Activated CD8-positive, alpha-beta T cell treated with anti-CD3 and anti-CD28 coated beads, Interleukin-2, amount 10 ng/mL, durations not matched to agents 7 days and 5 days (primary cell): ENCODE measurements at regions not wholly inside any gene's neighbourhood (a gene's known extent, or its start where the extent isn't known, plus 50 kb on each side); places are given as distances from the start of the nearest gene placed in this dataset.

Experiments
- ATAC-seq: fragments of 150-1000 bp; cut with Tn5 transposase; one replicate; pipeline ENCODE4 v1.10.0; 2021; ENCODE audit warnings: moderate library complexity
- CTCF ChIA-PET: fragments of 350-600 bp; sonication (Branson Sonifier 250); formaldehyde crosslinking; loops from one replicate; lab custom pipeline; 2021; ENCODE audit warnings: antibody characterized with exemption; lab: Charles Lee
- POLR2A ChIA-PET: fragments of 350-600 bp; sonication (Branson Sonifier 250); formaldehyde crosslinking; loops from one replicate; lab custom pipeline; 2021; ENCODE audit warnings: antibody characterized with exemption; lab: Charles Lee
- DNase-seq: peaks from one replicate; pipeline ENCODE4 v3.0.0-alpha.2; 2020
- H3K27ac Mint-ChIP-seq: one replicate; pipeline ENCODE4 v1.8.0; 2021; ENCODE audit warnings: mild to moderate bottlenecking, mixed read lengths
- H3K27me3 Mint-ChIP-seq: one replicate; pipeline ENCODE4 v1.8.0; 2021; ENCODE audit warnings: low read depth, mixed read lengths
- H3K36me3 Mint-ChIP-seq: one replicate; pipeline ENCODE4 v1.8.0; 2021; ENCODE audit warnings: low read depth, mixed read lengths
- H3K4me1 Mint-ChIP-seq: one replicate; pipeline ENCODE4 v1.8.0; 2021; ENCODE audit warnings: low read depth, mixed read lengths
- H3K4me3 Mint-ChIP-seq: one replicate; pipeline ENCODE4 v1.8.0; 2021; ENCODE audit warnings: mild to moderate bottlenecking, mixed read lengths
- H3K9me3 Mint-ChIP-seq: one replicate; pipeline ENCODE4 v1.8.0; 2022; ENCODE audit warnings: mixed read lengths; ENCODE audit not compliant: insufficient read depth

DNA sequence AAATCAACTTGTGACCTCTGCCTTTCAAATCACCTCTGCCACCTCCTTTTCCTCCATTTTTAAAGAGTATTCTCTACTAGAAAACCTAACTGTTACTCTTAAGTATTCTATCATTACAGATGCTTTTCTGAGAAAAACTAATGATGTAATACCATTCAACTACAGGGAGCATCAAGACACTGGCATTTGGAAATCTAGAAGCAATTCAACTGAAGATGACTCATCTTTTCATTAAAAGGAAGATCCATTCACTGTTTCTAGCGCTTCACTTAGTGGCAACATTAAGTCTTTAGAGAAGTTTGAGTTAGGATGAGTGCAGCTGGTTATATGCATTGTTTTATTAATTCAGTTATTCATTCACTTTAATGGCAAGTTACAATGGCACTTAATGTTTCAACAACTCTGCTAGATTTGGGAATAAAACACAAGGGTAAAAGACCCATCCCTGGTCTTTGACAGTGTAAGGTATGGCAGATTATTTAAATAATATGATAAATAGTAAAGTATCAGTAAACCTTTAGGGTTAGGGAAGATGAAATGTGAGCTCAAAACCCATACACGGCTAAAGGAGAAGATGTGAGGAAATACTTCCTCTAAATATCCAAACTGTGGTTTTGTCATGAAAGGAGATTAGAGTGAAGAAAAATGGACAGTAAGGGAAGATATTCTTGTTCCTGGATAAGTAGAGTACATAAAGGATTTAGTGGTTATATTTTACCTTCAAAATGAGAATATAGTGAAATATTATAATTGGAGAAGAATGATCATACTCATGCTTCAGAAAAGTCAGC, 61.7 kb downstream of the KCNJ2 start:
- no peaks in the 10 kb centered on the region for H3K4me1 Mint-ChIP-seq
- no peaks in the 10 kb centered on the region for H3K36me3 Mint-ChIP-seq
- no peak for DNase-seq
- H3K27ac Mint-ChIP-seq, result no peak overlapping the region
- no peaks in the 10 kb centered on the region for H3K27me3 Mint-ChIP-seq
- CTCF ChIA-PET, result no interaction called here
- POLR2A ChIA-PET, result no interaction called here
- H3K9me3 Mint-ChIP-seq, result no peaks in the 10 kb centered on the region
- no peak overlapping the region for H3K4me3 Mint-ChIP-seq
- no peak for ATAC-seq

- H3K4me3 Mint-ChIP-seq, result no peak overlapping the region
- H3K36me3 Mint-ChIP-seq, result no peaks in the 10 kb centered on the region
- POLR2A ChIA-PET, result no interaction called here
- H3K9me3 Mint-ChIP-seq, result no peaks in the 10 kb centered on the region
- CTCF ChIA-PET, result no interaction called here
- DNase-seq (no peak), ATAC-seq (no peak)
- no peaks in the 10 kb centered on the region for H3K27me3 Mint-ChIP-seq
- H3K4me1 Mint-ChIP-seq, result no peaks in the 10 kb centered on the region
- H3K27ac Mint-ChIP-seq, result no peak overlapping the region
Observed at GRCh38 chr17:70232466-70232865, 63.1 kb downstream of the KCNJ2 start.

GRCh38 chr17:70235252-70235651, 65.9 kb downstream of the KCNJ2 start:
- Mint-ChIP-seq H3K36me3 (no peaks in the 10 kb centered on the region), H3K4me3 (no peak overlapping the region), H3K4me1 (no peaks in the 10 kb centered on the region), H3K27me3 (no peaks in the 10 kb centered on the region), H3K9me3 (no peaks in the 10 kb centered on the region), H3K27ac (no peak overlapping the region)
- CTCF ChIA-PET, result interaction anchor here (0.6 kb wide), 1 partner anchor 604 kb away, joined by 3 read pairs; no protein-coding TSS in a partner anchor
- ATAC-seq (no peak), DNase-seq (no peak)
- POLR2A ChIA-PET, result no interaction called here

DNA sequence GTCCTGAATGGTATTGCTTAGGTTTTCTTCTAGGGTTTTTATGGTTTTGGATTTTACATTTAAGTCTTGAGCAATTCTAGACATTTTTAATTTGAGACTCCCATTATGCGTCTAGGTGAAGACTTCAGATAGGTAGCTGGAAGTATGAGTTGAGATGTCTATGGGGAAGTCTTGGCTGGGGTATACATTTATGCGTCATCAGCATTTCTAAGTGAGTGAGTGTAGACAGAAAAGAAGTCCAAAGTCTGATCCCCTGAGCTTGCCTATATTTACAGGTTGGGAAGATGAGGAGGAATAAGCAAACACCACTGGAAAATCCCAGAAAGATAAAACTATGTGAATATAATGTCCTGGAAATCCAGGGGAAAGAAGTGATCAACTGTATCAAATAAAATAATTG, 68.9 kb downstream of the KCNJ2 start:
- ATAC-seq (no peak), DNase-seq (no peak)
- Mint-ChIP-seq H3K4me1 (no peaks in the 10 kb centered on the region), H3K9me3 (no peaks in the 10 kb centered on the region), H3K27me3 (no peaks in the 10 kb centered on the region), H3K4me3 (no peak overlapping the region), H3K27ac (no peak overlapping the region), H3K36me3 (no peaks in the 10 kb centered on the region)
- POLR2A ChIA-PET, result no interaction called here
- CTCF ChIA-PET, result no interaction called here

DNA sequence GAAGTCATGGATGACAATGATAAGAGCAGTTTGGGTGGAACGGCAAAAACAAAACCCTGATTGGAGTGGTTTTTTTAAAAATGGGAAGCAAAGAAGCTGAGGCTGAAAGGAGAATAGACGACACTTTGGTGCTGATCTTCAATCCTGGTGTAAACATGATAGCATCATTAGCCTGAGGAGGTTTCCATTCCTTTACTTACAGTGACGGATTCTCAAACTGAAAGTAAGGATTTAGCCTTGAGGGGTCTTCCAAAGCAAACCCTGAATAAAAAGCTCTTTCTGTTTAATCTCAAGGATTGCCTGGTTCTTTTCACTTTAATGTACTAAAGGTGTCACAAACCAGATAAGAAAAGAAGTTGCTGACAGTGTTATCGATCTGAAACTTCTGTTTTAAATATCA, 69.3 kb downstream of the KCNJ2 start:
- Mint-ChIP-seq H3K27me3 (no peaks in the 10 kb centered on the region), H3K4me3 (no peak overlapping the region), H3K36me3 (no peaks in the 10 kb centered on the region), H3K9me3 (no peaks in the 10 kb centered on the region), H3K27ac (no peak overlapping the region), H3K4me1 (no peaks in the 10 kb centered on the region)
- ChIA-PET CTCF (no interaction called here), POLR2A (no interaction called here)
- DNase-seq (no peak), ATAC-seq (no peak)

DNA sequence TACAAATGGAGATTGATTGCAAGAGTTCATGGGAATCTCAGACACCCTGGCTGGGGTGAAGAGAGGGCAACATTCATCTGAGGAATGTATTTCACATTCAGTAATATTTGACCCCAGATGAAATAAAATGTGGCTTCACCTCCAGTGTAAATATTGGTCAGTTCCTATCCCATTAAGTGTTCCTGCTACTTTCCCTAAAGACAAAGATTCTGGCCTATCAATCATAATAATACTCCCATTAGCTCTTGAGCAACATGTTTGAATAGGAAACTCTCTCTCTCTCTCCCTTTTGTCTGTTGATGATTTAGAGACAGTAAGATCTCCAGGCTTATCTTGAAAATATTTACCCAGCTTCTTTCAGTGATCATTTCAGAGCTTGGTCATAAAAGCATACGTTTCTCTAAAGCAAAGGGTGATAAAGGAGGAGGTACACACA, 70.1 kb downstream of the KCNJ2 start:
- Mint-ChIP-seq H3K27me3 (no peaks in the 10 kb centered on the region), H3K4me1 (no peaks in the 10 kb centered on the region), H3K9me3 (no peaks in the 10 kb centered on the region), H3K27ac (no peak overlapping the region), H3K36me3 (no peaks in the 10 kb centered on the region), H3K4me3 (no peak overlapping the region)
- ATAC-seq, result no peak
- POLR2A ChIA-PET, result interaction anchor here (0.5 kb wide), 1 partner anchor 39 kb away, joined by 3 read pairs; no protein-coding TSS in a partner anchor
- CTCF ChIA-PET, result no interaction called here
- DNase-seq, result no peak

GRCh38 chr17:70241071-70241470, 71.7 kb downstream of the KCNJ2 start:
- Mint-ChIP-seq H3K9me3 (no peaks in the 10 kb centered on the region), H3K27ac (no peak overlapping the region), H3K4me3 (no peak overlapping the region), H3K36me3 (no peaks in the 10 kb centered on the region), H3K4me1 (no peaks in the 10 kb centered on the region), H3K27me3 (no peaks in the 10 kb centered on the region)
- DNase-seq (no peak), ATAC-seq (no peak)
- POLR2A ChIA-PET, result no interaction called here
- CTCF ChIA-PET, result no interaction called here

DNA sequence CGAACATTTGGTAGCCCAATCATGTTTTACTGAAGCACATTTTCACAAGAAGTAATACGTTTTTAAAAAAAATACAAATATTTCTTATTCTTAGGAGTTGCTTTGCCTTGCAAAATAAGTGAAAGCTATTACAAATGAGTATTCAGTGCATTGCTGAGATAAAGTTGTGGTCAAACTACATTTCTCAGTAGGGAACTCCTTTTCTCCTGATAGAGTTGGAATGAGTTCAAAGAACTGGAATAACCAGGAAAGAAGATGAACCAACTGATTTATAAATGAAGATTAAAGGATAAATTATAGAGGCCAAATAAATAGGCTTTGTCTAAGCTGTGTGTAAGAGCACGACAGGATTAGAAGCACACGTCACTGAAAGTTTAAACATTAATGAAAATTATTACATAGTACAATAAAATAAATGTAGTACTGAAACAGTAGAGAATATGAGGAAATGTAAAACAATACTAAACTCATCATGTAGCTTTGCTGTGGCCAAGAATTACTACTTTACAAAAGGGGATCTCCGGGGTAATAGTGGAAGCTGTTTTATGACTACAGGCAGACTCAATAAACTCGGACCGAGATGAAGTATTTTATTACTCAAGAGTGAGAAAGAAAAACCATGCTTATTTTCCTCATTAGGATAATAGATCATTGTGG, 73.6 kb downstream of the KCNJ2 start:
- CTCF ChIA-PET, result no interaction called here
- H3K9me3 Mint-ChIP-seq, result no peaks in the 10 kb centered on the region
- no peaks in the 10 kb centered on the region for H3K4me1 Mint-ChIP-seq
- DNase-seq (no peak), ATAC-seq (no peak)
- no peak overlapping the region for H3K4me3 Mint-ChIP-seq
- no peaks in the 10 kb centered on the region for H3K36me3 Mint-ChIP-seq
- H3K27ac Mint-ChIP-seq, result no peak overlapping the region
- H3K27me3 Mint-ChIP-seq, result no peaks in the 10 kb centered on the region
- POLR2A ChIA-PET, result no interaction called here

- H3K4me1 Mint-ChIP-seq, result no peaks in the 10 kb centered on the region
Observed at GRCh38 chr17:70251706-70252105, 82.4 kb downstream of the KCNJ2 start.

GRCh38 chr17:70254735-70255460, 85.6 kb downstream of the KCNJ2 start:
- DNase-seq, result no peak
- no peaks in the 10 kb centered on the region for H3K4me1 Mint-ChIP-seq
- ChIA-PET CTCF (no interaction called here), POLR2A (interaction anchor here (0.6 kb wide), 1 partner anchor 103 kb away, joined by 3 read pairs; no protein-coding TSS in a partner anchor)
- H3K36me3 Mint-ChIP-seq, result no peaks in the 10 kb centered on the region
- no peak for ATAC-seq
- no peak overlapping the region for H3K27ac Mint-ChIP-seq
- no peaks in the 10 kb centered on the region for H3K27me3 Mint-ChIP-seq
- H3K4me3 Mint-ChIP-seq, result no peak overlapping the region
- H3K9me3 Mint-ChIP-seq, result no peaks in the 10 kb centered on the region

More at GRCh38 chr17:70251706-70252105, 82.4 kb downstream of the KCNJ2 start:
- DNase-seq (no peak), ATAC-seq (no peak)
- H3K9me3 Mint-ChIP-seq, result no peaks in the 10 kb centered on the region
- H3K36me3 Mint-ChIP-seq, result no peaks in the 10 kb centered on the region
- ChIA-PET CTCF (no interaction called here), POLR2A (no interaction called here)
- no peak overlapping the region for H3K4me3 Mint-ChIP-seq
- H3K27ac Mint-ChIP-seq, result no peak overlapping the region
- no peaks in the 10 kb centered on the region for H3K27me3 Mint-ChIP-seq

- ChIA-PET CTCF (no interaction called here), POLR2A (no interaction called here)
- H3K27me3 Mint-ChIP-seq, result no peaks in the 10 kb centered on the region
Observed at GRCh38 chr17:70256751-70257150, 87.4 kb downstream of the KCNJ2 start.

DNA sequence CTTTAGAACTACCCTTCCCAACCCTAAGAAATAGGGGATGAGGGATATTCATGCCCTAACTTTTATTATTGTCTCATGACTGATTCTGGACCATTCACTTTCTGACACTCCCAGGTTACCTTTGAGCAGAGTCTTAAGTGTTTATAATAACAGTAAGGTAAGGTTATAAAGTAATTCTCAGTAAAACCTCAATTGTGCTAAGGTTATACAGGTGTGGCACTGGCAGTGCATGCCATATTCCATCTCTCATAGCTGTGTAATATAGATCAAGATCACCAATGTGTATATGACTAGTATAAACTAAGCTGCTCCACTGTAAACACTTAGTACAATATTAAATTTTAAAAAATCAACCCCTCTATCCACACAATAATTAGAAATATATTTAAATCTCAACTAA, 89.1 kb downstream of the KCNJ2 start:
- DNase-seq (no peak), ATAC-seq (no peak)
- H3K9me3 Mint-ChIP-seq, result no peaks in the 10 kb centered on the region
- CTCF ChIA-PET, result no interaction called here
- no peaks in the 10 kb centered on the region for H3K36me3 Mint-ChIP-seq
- no peak overlapping the region for H3K27ac Mint-ChIP-seq
- H3K27me3 Mint-ChIP-seq, result no peaks in the 10 kb centered on the region
- no peaks in the 10 kb centered on the region for H3K4me1 Mint-ChIP-seq
- no peak overlapping the region for H3K4me3 Mint-ChIP-seq
- POLR2A ChIA-PET, result no interaction called here

More at GRCh38 chr17:70256751-70257150, 87.4 kb downstream of the KCNJ2 start:
- no peak for DNase-seq
- no peak for ATAC-seq
- Mint-ChIP-seq H3K4me1 (no peaks in the 10 kb centered on the region), H3K4me3 (no peak overlapping the region), H3K36me3 (no peaks in the 10 kb centered on the region), H3K27ac (no peak overlapping the region), H3K9me3 (no peaks in the 10 kb centered on the region)
